Neural cell (in vitro differentiated cells): ENCODE measurements at regions not wholly inside any gene's neighbourhood (a gene's known extent, or its start where the extent isn't known, plus 50 kb on each side); places are given as distances from the start of the nearest gene placed in this dataset.

Experiments used
- EP300 ChIP-seq: fragments of 450-650 bp; conservative IDR thresholded peaks from 2 replicates; pipeline ENCODE4 v1.6.1; 2014; ENCODE audit warnings: antibody characterized with exemption, mild to moderate bottlenecking, moderate library complexity; ENCODE audit not compliant: poor library complexity, severe bottlenecking
- EZH2 ChIP-seq: fragments of 200-600, 300-800 bp; shearing (Covaris generic), sonication (generic); IDR thresholded peaks from 2 replicates; pipeline ENCODE4 v1.6.1; 2014; ENCODE audit warnings: antibody characterized with exemption, low read length, borderline replicate concordance, mild to moderate bottlenecking; ENCODE audit not compliant: insufficient read depth, poor library complexity, severe bottlenecking
- MXI1 ChIP-seq: fragments of 450-650 bp; conservative IDR thresholded peaks from 2 replicates; pipeline ENCODE4 v1.6.1; 2014; ENCODE audit warnings: antibody characterized with exemption, mild to moderate bottlenecking; ENCODE audit not compliant: poor library complexity, severe bottlenecking
- POLR2AphosphoS5 ChIP-seq: IDR thresholded peaks from 2 replicates; pipeline ENCODE4 v1.6.1; 2012
- RAD21 ChIP-seq: fragments of 450-650 bp; conservative IDR thresholded peaks from 2 replicates; pipeline ENCODE4 v1.6.1; 2014; ENCODE audit warnings: antibody characterized with exemption, mild to moderate bottlenecking, moderate library complexity
- SMC3 ChIP-seq: fragments of 450-650 bp; conservative IDR thresholded peaks from 2 replicates; pipeline ENCODE4 v1.6.1; 2014; ENCODE audit warnings: antibody characterized with exemption, mild to moderate bottlenecking, moderate library complexity; ENCODE audit not compliant: poor library complexity
- TAF1 ChIP-seq: IDR thresholded peaks from 2 replicates; pipeline ENCODE4 v1.6.1; 2012; ENCODE audit warnings: low read depth
- TF ChIP-seq, protein P1 (sequence below): fragments of 450-650 bp; IDR thresholded peaks from 2 replicates; pipeline ENCODE4 v1.5.1; 2014; ENCODE audit warnings: antibody characterized with exemption, mild to moderate bottlenecking, moderate library complexity; ENCODE audit not compliant: poor library complexity, severe bottlenecking
- TF ChIP-seq, protein P2 (sequence below): IDR thresholded peaks from 2 replicates; pipeline ENCODE4 v1.6.1; 2012; ENCODE audit warnings: borderline replicate concordance

DNA sequence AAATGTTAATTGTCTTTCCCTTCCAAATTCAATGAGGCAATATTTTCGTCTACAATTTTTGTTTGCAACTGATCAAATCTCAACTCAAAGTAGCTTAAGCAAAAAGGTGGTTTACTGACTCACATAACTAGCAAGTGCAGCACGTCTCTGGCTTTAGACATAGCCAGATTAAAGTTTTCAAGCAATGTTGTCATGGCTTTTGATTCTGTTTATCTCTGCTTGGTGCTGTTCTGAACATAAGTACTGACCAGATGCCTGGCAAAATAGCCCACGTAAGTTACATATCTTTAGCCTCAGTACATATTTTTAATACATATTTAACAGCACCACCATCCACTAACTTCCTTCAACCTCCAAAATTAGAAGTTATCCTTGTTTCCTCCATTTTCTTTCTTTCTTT, 877.9 kb downstream of the KCNMA1 start:
- TF ChIP-seq, protein P1, sequence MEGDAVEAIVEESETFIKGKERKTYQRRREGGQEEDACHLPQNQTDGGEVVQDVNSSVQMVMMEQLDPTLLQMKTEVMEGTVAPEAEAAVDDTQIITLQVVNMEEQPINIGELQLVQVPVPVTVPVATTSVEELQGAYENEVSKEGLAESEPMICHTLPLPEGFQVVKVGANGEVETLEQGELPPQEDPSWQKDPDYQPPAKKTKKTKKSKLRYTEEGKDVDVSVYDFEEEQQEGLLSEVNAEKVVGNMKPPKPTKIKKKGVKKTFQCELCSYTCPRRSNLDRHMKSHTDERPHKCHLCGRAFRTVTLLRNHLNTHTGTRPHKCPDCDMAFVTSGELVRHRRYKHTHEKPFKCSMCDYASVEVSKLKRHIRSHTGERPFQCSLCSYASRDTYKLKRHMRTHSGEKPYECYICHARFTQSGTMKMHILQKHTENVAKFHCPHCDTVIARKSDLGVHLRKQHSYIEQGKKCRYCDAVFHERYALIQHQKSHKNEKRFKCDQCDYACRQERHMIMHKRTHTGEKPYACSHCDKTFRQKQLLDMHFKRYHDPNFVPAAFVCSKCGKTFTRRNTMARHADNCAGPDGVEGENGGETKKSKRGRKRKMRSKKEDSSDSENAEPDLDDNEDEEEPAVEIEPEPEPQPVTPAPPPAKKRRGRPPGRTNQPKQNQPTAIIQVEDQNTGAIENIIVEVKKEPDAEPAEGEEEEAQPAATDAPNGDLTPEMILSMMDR, result no peak
- no peak for TF ChIP-seq EP300
- no peak for TF ChIP-seq POLR2AphosphoS5
- TF ChIP-seq EZH2, result no peak
- no peak for TF ChIP-seq SMC3
- TF ChIP-seq MXI1, result no peak
- TF ChIP-seq RAD21, result no peak
- TF ChIP-seq, protein P2, sequence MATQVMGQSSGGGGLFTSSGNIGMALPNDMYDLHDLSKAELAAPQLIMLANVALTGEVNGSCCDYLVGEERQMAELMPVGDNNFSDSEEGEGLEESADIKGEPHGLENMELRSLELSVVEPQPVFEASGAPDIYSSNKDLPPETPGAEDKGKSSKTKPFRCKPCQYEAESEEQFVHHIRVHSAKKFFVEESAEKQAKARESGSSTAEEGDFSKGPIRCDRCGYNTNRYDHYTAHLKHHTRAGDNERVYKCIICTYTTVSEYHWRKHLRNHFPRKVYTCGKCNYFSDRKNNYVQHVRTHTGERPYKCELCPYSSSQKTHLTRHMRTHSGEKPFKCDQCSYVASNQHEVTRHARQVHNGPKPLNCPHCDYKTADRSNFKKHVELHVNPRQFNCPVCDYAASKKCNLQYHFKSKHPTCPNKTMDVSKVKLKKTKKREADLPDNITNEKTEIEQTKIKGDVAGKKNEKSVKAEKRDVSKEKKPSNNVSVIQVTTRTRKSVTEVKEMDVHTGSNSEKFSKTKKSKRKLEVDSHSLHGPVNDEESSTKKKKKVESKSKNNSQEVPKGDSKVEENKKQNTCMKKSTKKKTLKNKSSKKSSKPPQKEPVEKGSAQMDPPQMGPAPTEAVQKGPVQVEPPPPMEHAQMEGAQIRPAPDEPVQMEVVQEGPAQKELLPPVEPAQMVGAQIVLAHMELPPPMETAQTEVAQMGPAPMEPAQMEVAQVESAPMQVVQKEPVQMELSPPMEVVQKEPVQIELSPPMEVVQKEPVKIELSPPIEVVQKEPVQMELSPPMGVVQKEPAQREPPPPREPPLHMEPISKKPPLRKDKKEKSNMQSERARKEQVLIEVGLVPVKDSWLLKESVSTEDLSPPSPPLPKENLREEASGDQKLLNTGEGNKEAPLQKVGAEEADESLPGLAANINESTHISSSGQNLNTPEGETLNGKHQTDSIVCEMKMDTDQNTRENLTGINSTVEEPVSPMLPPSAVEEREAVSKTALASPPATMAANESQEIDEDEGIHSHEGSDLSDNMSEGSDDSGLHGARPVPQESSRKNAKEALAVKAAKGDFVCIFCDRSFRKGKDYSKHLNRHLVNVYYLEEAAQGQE, result no peak
- no peak for TF ChIP-seq TAF1
